Transverse colon (tissue), 3 donors: ENCODE measurements at regions not wholly inside any gene's neighbourhood (a gene's known extent, or its start where the extent isn't known, plus 50 kb on each side); places are given as distances from the start of the nearest gene placed in this dataset.

Source experiments
- CTCF ChIP-seq, 5 experiments: fragments of 200-600 bp in 3 of 5; fragments of 450-650 bp in 2 of 5; sonication (generic) in 3 of 5; IDR thresholded peaks; 1 replicate in 2 of 5; 2 replicates in 3 of 5; pipeline ENCODE4 v1.5.1; 2016 to 2017; ENCODE audit warnings: antibody characterized with exemption in 5 of 5, inconsistent platforms in 3 of 5, mild to moderate bottlenecking in 2 of 5, moderate library complexity in 1 of 5
- POLR2A ChIP-seq: fragments of 450-650 bp; IDR thresholded peaks from one replicate; pipeline ENCODE4 v1.6.1; 2016; ENCODE audit warnings: antibody characterized with exemption, mild to moderate bottlenecking, moderate library complexity

GRCh38 chr2:217621391-217621801, 381.4 kb downstream of the TNS1 start:
- TF ChIP-seq CTCF (IDR thresholded peaks at IDR 0.05) (no peak), POLR2A (no peak)
